PC-3 (cell line): ENCODE measurements at regions not wholly inside any gene's neighbourhood (a gene's known extent, or its start where the extent isn't known, plus 50 kb on each side); places are given as distances from the start of the nearest gene placed in this dataset.

Source experiments
- ATAC-seq: fragments of 200-7000 bp; cut with Tn5 transposase; 2 replicates; pipeline ENCODE4 v1.9.1; 2020; ENCODE audit warnings: mild to moderate bottlenecking, moderate library complexity
- BruUV-seq: library from RNA; stranded (reverse); fragments of 400-500 nt; replicated peaks from 2 replicates; lab custom pipeline; 2021; lab: Mats Ljungman, UMichigan
- CTCF ChIA-PET: fragments of 300-600 bp; sonication (Branson Sonifier 250); formaldehyde crosslinking; loops from one replicate; lab custom pipeline; 2022; ENCODE audit warnings: antibody characterized with exemption; lab: Charles Lee
- POLR2A ChIA-PET: fragments of 300-600 bp; sonication (Branson Sonifier 250); formaldehyde crosslinking; loops from one replicate; lab custom pipeline; 2022; ENCODE audit warnings: antibody characterized with exemption; ENCODE audit not compliant: unreplicated experiment; lab: Charles Lee
- DNase-seq: peaks from one replicate; pipeline ENCODE4 v3.0.0-alpha.2; 2015
- H2AFZ ChIP-seq: fragments of 300-600 bp; sonication (generic); 2 replicates; pipeline ENCODE4 v1.6.0; 2016; ENCODE audit warnings: antibody characterized with exemption, low read length
- H3F3A ChIP-seq: fragments of 300-600 bp; sonication (generic); one replicate; pipeline ENCODE4 v1.6.0; 2017; ENCODE audit warnings: antibody characterized with exemption, low read length, control low read depth, mild to moderate bottlenecking; ENCODE audit not compliant: unreplicated experiment
- H3K27ac ChIP-seq: fragments of 300-600 bp; sonication (generic); 2 replicates; pipeline ENCODE4 v1.5.1; 2016; ENCODE audit warnings: mild to moderate bottlenecking, low read length
- H3K27me3 ChIP-seq: fragments of 300-600 bp; sonication (generic); 2 replicates; pipeline ENCODE4 v1.6.1; 2016; ENCODE audit warnings: low read length, mixed read lengths
- H3K36me3 ChIP-seq: fragments of 300-600 bp; sonication (generic); 2 replicates; pipeline ENCODE4 v1.6.1; 2016; ENCODE audit warnings: low read depth, mixed run types, low read length, mixed read lengths
- H3K4me1 ChIP-seq: fragments of 300-600 bp; sonication (generic); 2 replicates; pipeline ENCODE4 v1.5.1; 2016; ENCODE audit warnings: low read length; ENCODE audit not compliant: insufficient read depth
- H3K4me2 ChIP-seq: fragments of 300-600 bp; sonication (generic); 2 replicates; pipeline ENCODE4 v1.6.0; 2016; ENCODE audit warnings: low read length
- H3K4me3 ChIP-seq: fragments of 300-600 bp; sonication (generic); 2 replicates; pipeline ENCODE4 v1.5.1; 2016; ENCODE audit warnings: mild to moderate bottlenecking, low read length, mixed read lengths
- H3K79me2 ChIP-seq: fragments of 300-600 bp; sonication (generic); 2 replicates; pipeline ENCODE4 v1.6.1; 2017; ENCODE audit warnings: low read length, mixed read lengths
- H3K9ac ChIP-seq: fragments of 300-600 bp; sonication (generic); 2 replicates; pipeline ENCODE4 v1.6.0; 2016; ENCODE audit warnings: mild to moderate bottlenecking, low read length
- H3K9me2 ChIP-seq: fragments of 300-600 bp; sonication (generic); replicated peaks from 2 replicates; pipeline ENCODE4 v1.6.1; 2016; ENCODE audit warnings: mixed run types, low read length, mixed read lengths
- H3K9me3 ChIP-seq: fragments of 300-600 bp; sonication (generic); 2 replicates; pipeline ENCODE4 v1.6.1; 2016; ENCODE audit warnings: low read length, mixed read lengths
- H4K20me1 ChIP-seq: fragments of 300-600 bp; sonication (generic); 2 replicates; pipeline ENCODE4 v1.6.1; 2016; ENCODE audit warnings: low read length, mixed read lengths
- EZH2 ChIP-seq: fragments of 300-600 bp; sonication (generic); IDR thresholded peaks from one replicate; pipeline ENCODE4 v1.6.1; 2017; ENCODE audit warnings: antibody characterized with exemption, mild to moderate bottlenecking, low read length; ENCODE audit not compliant: unreplicated experiment
- EZH2phosphoT487 ChIP-seq: fragments of 300-600 bp; sonication (generic); IDR thresholded peaks from 2 replicates; pipeline ENCODE4 v1.6.1; 2018; ENCODE audit warnings: mild to moderate bottlenecking, antibody characterized with exemption, low read length, borderline replicate concordance
- intact Hi-C: fragments of 100-400 bp; cut with micrococcal nuclease; formaldehyde crosslinking; loops from 2 replicates; pipeline ENCODE4 v1.9.0; 2023
- TF ChIP-seq, protein P1 (sequence below): fragments of 300-600 bp; sonication (generic); conservative IDR thresholded peaks from 2 replicates; pipeline ENCODE4 v1.5.1; 2017; ENCODE audit warnings: antibody characterized with exemption, low read depth, mild to moderate bottlenecking, low read length

DNA sequence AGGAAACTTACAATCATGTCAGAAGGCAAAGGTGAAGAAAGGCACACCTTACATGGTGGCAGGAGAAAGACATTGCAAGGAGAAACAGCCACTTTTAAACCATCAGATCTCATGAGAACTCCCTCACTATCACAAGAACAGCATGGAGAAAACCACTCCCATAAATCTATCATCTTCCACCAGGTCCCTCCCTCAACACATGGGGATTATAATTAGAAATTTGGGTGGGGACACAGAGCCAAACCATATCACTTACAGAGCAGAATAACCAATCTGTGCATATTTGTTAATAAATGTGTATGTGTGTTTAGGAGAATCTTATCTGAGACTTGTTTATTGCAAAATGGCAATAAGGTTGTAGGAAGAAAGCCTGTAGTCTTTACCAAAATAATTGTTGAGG is 205.2 kb upstream of the ANO3 start:
- H3K27me3 ChIP-seq: no peaks in the 10 kb centered on the region; the same call in 1 of the 2 replicates
- no peak overlapping the region for H2AFZ ChIP-seq
- POLR2A ChIA-PET: no interaction called here
- H3K9ac ChIP-seq: no peak overlapping the region
- intact Hi-C loops: no loop called here
- H3K9me3 ChIP-seq: no peaks in the 10 kb centered on the region
- H3K9me2 ChIP-seq: no peaks in the 10 kb centered on the region
- CTCF ChIA-PET: no interaction called here
- no peaks in the 10 kb centered on the region for H3K36me3 ChIP-seq
- BruUV-seq: no TSS peak
- no peaks in the 10 kb centered on the region for H3K79me2 ChIP-seq
- no peak overlapping the region for H3K4me2 ChIP-seq
- H3K4me1 ChIP-seq: no peaks in the 10 kb centered on the region
- H4K20me1 ChIP-seq: no peaks in the 10 kb centered on the region
- ATAC-seq: no peak
- TF ChIP-seq EZH2phosphoT487: no peak
- TF ChIP-seq, protein P1, sequence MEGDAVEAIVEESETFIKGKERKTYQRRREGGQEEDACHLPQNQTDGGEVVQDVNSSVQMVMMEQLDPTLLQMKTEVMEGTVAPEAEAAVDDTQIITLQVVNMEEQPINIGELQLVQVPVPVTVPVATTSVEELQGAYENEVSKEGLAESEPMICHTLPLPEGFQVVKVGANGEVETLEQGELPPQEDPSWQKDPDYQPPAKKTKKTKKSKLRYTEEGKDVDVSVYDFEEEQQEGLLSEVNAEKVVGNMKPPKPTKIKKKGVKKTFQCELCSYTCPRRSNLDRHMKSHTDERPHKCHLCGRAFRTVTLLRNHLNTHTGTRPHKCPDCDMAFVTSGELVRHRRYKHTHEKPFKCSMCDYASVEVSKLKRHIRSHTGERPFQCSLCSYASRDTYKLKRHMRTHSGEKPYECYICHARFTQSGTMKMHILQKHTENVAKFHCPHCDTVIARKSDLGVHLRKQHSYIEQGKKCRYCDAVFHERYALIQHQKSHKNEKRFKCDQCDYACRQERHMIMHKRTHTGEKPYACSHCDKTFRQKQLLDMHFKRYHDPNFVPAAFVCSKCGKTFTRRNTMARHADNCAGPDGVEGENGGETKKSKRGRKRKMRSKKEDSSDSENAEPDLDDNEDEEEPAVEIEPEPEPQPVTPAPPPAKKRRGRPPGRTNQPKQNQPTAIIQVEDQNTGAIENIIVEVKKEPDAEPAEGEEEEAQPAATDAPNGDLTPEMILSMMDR: no peak
- TF ChIP-seq EZH2: no peak
- H3F3A ChIP-seq: no peaks in the 10 kb centered on the region
- H3K27ac ChIP-seq: no peak overlapping the region
- H3K4me3 ChIP-seq: no peak overlapping the region
- DNase-seq: no peak

DNA sequence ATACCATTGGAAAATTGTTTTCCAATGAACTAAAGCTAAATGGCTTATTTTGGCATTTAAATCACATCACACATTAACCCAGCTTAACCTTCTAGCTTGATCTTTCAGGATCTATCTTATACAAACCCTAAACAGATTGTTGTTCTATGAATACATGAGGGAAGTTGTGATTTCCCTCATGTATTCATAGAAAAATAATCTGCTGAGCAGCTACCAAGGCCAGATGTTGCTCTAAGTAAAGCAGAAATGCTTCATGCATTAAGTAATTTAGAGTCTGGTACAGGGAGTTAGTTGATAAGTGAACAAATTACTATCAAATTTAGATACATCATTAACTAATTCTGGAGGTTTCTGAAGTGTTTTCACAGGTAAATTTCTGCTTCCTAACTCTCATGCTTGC is 204.6 kb upstream of the ANO3 start:
- POLR2A ChIA-PET: no interaction called here
- no peak overlapping the region for H3K27ac ChIP-seq
- H3K4me3 ChIP-seq: no peak overlapping the region
- H3K9ac ChIP-seq: no peak overlapping the region
- TF ChIP-seq EZH2phosphoT487 (no peak), EZH2 (no peak)
- TF ChIP-seq, protein P1: no peak
- no peaks in the 10 kb centered on the region for H3F3A ChIP-seq
- no peak overlapping the region for H2AFZ ChIP-seq
- no peak for ATAC-seq
- no peaks in the 10 kb centered on the region; the same call in 1 of the 2 replicates for H3K27me3 ChIP-seq
- no peaks in the 10 kb centered on the region for H4K20me1 ChIP-seq
- no peaks in the 10 kb centered on the region for H3K9me2 ChIP-seq
- no peaks in the 10 kb centered on the region for H3K9me3 ChIP-seq
- no peak for DNase-seq
- intact Hi-C loops: no loop called here
- BruUV-seq: no TSS peak
- CTCF ChIA-PET: no interaction called here
- H3K79me2 ChIP-seq: no peaks in the 10 kb centered on the region
- no peaks in the 10 kb centered on the region for H3K4me1 ChIP-seq
- H3K4me2 ChIP-seq: no peak overlapping the region
- H3K36me3 ChIP-seq: no peaks in the 10 kb centered on the region

DNA sequence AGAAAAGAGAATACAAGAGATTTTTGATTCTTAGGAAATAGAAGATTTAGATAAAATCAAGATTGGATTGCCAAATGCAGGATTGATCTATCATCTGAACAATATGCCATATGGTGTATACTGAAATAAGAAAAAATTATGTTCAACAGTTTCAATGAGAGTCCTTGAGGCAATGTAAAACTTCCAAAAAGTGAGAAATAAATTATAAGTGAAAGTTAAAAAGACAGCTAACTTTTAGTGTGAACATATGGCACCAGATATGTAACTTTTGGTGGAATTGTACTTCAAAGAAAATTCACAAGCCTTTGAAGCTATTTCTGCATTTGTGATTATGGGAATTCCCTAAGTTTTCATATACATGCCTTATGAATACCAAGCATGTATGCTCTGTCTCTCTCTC is 200.5 kb upstream of the ANO3 start:
- H3K4me1 ChIP-seq: no peaks in the 10 kb centered on the region
- no peak for ATAC-seq
- POLR2A ChIA-PET: no interaction called here
- H3K36me3 ChIP-seq: no peaks in the 10 kb centered on the region
- no peak overlapping the region for H3K4me3 ChIP-seq
- DNase-seq: no peak
- CTCF ChIA-PET: no interaction called here
- intact Hi-C loops: no loop called here
- H3K9ac ChIP-seq: no peak overlapping the region
- no peaks in the 10 kb centered on the region for H3F3A ChIP-seq
- no peaks in the 10 kb centered on the region for H3K27me3 ChIP-seq
- no peak overlapping the region for H2AFZ ChIP-seq
- H3K9me2 ChIP-seq: no peaks in the 10 kb centered on the region
- H3K79me2 ChIP-seq: no peaks in the 10 kb centered on the region
- no peak overlapping the region for H3K27ac ChIP-seq
- H4K20me1 ChIP-seq: no peaks in the 10 kb centered on the region
- BruUV-seq: no TSS peak
- TF ChIP-seq EZH2phosphoT487 (no peak), EZH2 (no peak)
- TF ChIP-seq, protein P1: no peak
- no peak overlapping the region for H3K4me2 ChIP-seq
- H3K9me3 ChIP-seq: no peaks in the 10 kb centered on the region
